ENCODE measurements at regions not wholly inside any gene's neighbourhood (a gene's known extent, or its start where the extent isn't known, plus 50 kb on each side); places are given as distances from the start of the nearest gene placed in this dataset.

- no peak for TF ChIP-seq CTCF (IDR thresholded peaks at IDR 0.05)
- no peak for TF ChIP-seq POLR2AphosphoS5 (IDR thresholded peaks at IDR 0.05)
- TF ChIP-seq POLR2A (IDR thresholded peaks at IDR 0.05) = no peak
- TF ChIP-seq EP300 (IDR thresholded peaks at IDR 0.05) = no peak
Observed at GRCh38 chr3:23036728-23037127, 166.4 kb upstream of the UBE2E2 start.
